Astrocyte of the spinal cord (primary cell): ENCODE measurements at regions not wholly inside any gene's neighbourhood (a gene's known extent, or its start where the extent isn't known, plus 50 kb on each side); places are given as distances from the start of the nearest gene placed in this dataset.

Experiments used
- DNase-seq: peaks from one replicate; pipeline ENCODE4 v3.0.0; 2011; ENCODE audit warnings: low read depth, low spot score
- H3K4me3 ChIP-seq: 2 replicates; pipeline ENCODE4 v1.5.1; 2011; ENCODE audit warnings: low read depth, mild to moderate bottlenecking, low read length, moderate library complexity
- in situ Hi-C: cut with HindIII; loops from 2 replicates; pipeline ENCODE4 v1.10.0; 2017; ENCODE audit warnings: low sequenced_read_pairs
- TF ChIP-seq, protein P1 (sequence below): IDR thresholded peaks from 2 replicates; pipeline ENCODE4 v1.5.1; 2012; ENCODE audit warnings: low read depth, mild to moderate bottlenecking, low read length, inconsistent platforms

DNA sequence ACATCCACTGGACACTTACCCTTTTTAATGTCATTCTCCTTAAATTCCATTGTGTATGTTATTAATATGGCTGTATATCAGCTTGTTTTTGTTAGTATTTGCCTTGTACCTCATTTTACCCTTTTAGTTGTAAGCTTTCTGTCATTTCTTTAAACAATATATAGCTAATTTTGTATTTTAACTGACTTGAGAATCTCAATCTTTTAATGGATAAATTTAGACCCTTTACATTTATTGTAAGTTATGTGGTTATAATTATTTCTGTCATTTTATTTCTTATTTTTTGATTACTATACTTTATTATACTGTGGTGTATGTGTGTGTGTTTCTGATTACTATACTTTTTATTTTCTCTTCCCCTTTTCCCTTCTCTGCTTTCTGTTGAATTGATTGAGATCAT is 159.0 kb upstream of the LHX5 start:
- no peak overlapping the region for H3K4me3 ChIP-seq
- TF ChIP-seq, protein P1, sequence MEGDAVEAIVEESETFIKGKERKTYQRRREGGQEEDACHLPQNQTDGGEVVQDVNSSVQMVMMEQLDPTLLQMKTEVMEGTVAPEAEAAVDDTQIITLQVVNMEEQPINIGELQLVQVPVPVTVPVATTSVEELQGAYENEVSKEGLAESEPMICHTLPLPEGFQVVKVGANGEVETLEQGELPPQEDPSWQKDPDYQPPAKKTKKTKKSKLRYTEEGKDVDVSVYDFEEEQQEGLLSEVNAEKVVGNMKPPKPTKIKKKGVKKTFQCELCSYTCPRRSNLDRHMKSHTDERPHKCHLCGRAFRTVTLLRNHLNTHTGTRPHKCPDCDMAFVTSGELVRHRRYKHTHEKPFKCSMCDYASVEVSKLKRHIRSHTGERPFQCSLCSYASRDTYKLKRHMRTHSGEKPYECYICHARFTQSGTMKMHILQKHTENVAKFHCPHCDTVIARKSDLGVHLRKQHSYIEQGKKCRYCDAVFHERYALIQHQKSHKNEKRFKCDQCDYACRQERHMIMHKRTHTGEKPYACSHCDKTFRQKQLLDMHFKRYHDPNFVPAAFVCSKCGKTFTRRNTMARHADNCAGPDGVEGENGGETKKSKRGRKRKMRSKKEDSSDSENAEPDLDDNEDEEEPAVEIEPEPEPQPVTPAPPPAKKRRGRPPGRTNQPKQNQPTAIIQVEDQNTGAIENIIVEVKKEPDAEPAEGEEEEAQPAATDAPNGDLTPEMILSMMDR, result no peak
- DNase-seq, result no peak
- in situ Hi-C loops, result no loop called here

- TF ChIP-seq, protein P1, result no peak
- in situ Hi-C loops, result no loop called here
- H3K4me3 ChIP-seq, result no peak overlapping the region
- no peak for DNase-seq
These were observed 153.8 kb upstream of the LHX5 start for GRCh38 chr12:113625499-113625898.

GRCh38 chr12:113622410-113622809 is 150.7 kb upstream of the LHX5 start:
- in situ Hi-C loops, result no loop called here
- TF ChIP-seq, protein P1, result no peak
- no peak for DNase-seq
- no peak overlapping the region for H3K4me3 ChIP-seq

DNA sequence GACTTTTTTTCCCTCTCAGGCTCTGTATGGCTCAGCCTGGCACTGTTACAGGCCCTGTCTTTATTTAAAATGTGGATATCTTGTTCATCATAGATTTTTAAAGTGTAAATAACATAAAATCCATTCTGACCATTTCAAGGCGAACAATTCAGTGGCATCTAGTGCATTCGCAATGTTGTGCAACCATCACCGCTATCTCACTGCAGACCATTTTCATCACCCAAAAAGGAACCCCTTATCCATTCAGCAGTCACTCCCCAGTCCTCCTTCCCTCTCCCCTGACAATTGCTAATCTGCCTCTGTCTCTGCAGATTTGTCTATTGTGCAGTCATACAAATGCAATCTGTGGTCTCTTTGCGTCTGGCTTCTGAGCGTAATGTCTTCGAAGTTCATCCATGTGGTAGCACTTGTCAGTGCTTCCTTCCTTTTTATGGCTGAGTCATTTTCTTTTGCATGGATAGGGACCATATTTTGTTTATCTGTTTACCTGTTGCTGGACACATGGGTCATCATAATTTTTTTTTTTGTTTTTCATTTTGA is 148.8 kb upstream of the LHX5 start:
- in situ Hi-C loops, result no loop called here
- DNase-seq, result no peak
- TF ChIP-seq, protein P1, result no peak
- H3K4me3 ChIP-seq, result no peak overlapping the region

- TF ChIP-seq, protein P1, result no peak
- no peak for DNase-seq
- in situ Hi-C loops, result no loop called here
- no peak overlapping the region for H3K4me3 ChIP-seq
These were observed 147.5 kb upstream of the LHX5 start for GRCh38 chr12:113619202-113619601.

GRCh38 chr12:113613414-113613813 is 141.7 kb upstream of the LHX5 start:
- in situ Hi-C loops, result no loop called here
- no peak for DNase-seq
- no peak overlapping the region for H3K4me3 ChIP-seq
- TF ChIP-seq, protein P1, result no peak

GRCh38 chr12:113612793-113613192 is 141.1 kb upstream of the LHX5 start:
- H3K4me3 ChIP-seq, result no peak overlapping the region
- in situ Hi-C loops, result no loop called here
- DNase-seq, result no peak
- TF ChIP-seq, protein P1, result no peak
